ENCODE measurements at regions not wholly inside any gene's neighbourhood (a gene's known extent, or its start where the extent isn't known, plus 50 kb on each side); places are given as distances from the start of the nearest gene placed in this dataset.

DNA sequence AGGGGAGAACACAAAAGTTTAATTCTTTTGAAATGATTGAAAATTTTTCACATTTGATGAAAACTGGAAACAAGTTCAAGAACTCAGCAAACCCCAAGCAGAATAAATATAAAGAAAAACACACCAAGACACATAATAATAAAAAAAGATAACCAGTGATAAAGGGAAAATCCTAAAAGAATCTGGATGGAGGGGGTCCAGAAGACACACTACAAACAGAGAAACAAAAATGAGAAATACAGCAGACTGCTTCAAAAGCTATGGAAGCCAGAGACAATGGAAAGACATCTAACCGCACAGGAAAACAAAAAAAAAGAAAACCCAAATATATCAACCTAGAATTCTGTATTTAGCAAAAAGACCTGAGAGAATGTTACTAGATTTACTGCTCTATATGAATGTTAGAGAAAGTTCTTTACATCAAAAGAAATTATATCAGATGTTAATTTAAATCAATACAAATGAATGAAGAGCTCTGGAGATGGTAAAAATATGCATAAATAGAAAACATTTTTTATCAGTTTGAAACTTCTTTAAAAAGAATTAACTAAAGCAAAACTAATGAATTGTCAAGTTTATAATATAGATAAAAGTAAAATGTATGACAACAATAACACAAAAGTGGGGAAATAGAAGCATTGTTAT, 310.7 kb upstream of the PREP start:
- TF ChIP-seq, protein P1, sequence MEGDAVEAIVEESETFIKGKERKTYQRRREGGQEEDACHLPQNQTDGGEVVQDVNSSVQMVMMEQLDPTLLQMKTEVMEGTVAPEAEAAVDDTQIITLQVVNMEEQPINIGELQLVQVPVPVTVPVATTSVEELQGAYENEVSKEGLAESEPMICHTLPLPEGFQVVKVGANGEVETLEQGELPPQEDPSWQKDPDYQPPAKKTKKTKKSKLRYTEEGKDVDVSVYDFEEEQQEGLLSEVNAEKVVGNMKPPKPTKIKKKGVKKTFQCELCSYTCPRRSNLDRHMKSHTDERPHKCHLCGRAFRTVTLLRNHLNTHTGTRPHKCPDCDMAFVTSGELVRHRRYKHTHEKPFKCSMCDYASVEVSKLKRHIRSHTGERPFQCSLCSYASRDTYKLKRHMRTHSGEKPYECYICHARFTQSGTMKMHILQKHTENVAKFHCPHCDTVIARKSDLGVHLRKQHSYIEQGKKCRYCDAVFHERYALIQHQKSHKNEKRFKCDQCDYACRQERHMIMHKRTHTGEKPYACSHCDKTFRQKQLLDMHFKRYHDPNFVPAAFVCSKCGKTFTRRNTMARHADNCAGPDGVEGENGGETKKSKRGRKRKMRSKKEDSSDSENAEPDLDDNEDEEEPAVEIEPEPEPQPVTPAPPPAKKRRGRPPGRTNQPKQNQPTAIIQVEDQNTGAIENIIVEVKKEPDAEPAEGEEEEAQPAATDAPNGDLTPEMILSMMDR (conservative IDR thresholded peaks at IDR 0.05; ENCODE audit: low read length): no peak
- no peak for TF ChIP-seq EZH2phosphoT487 (IDR thresholded peaks at IDR 0.05; ENCODE audit: borderline replicate concordance, low read depth, low read length)

All from OCI-LY7 (cell line).